B cell (primary cell): ENCODE measurements at regions not wholly inside any gene's neighbourhood (a gene's known extent, or its start where the extent isn't known, plus 50 kb on each side); places are given as distances from the start of the nearest gene placed in this dataset.

ENCODE experiments used
- ATAC-seq: fragments of 200-7000 bp; cut with Tn5 transposase; one replicate; pipeline ENCODE4 v1.10.0; 2021; ENCODE audit warnings: low read depth, mild to moderate bottlenecking, moderate number of reproducible peaks, moderate library complexity
- CTCF ChIA-PET: fragments of 350-600 bp; sonication (Branson Sonifier 250); formaldehyde crosslinking; loops from one replicate; lab custom pipeline; 2021; ENCODE audit warnings: antibody characterized with exemption, inconsistent platforms; lab: Charles Lee
- POLR2A ChIA-PET: fragments of 350-600 bp; sonication (Branson Sonifier 250); formaldehyde crosslinking; loops from one replicate; lab custom pipeline; 2021; ENCODE audit warnings: antibody characterized with exemption; lab: Charles Lee
- DNase-seq: peaks from one replicate; pipeline ENCODE4 v3.0.0; 2013
- H2AFZ ChIP-seq: 2 replicates; pipeline ENCODE4 v1.6.1; 2012; ENCODE audit warnings: mild to moderate bottlenecking, low read depth, low read length; ENCODE audit not compliant: insufficient read depth, poor library complexity, severe bottlenecking
- H3K27ac ChIP-seq, 2 donors: 1 replicate in 1 of 2; 2 replicates in 1 of 2; pipeline ENCODE4 v1.5.1; 2012 to 2013; ENCODE audit warnings: low read length in 2 of 2, mild to moderate bottlenecking in 2 of 2, moderate library complexity in 1 of 2
- H3K27me3 ChIP-seq, 4 experiments: fragments of 200-600 bp in 1 of 4; sonication (generic) in 1 of 4; replicated peaks in 1 of 4; 1 replicate in 2 of 4; 2 replicates in 2 of 4; pipeline versions ENCODE4 v1.6.1 to v1.7.0; 2013 to 2016; ENCODE audit warnings: low read length in 3 of 4, mild to moderate bottlenecking in 2 of 4, mixed read lengths in 1 of 4, moderate library complexity in 1 of 4; ENCODE audit not compliant: insufficient read depth in 4 of 4, control insufficient read depth in 3 of 4; ENCODE audit errors: control extremely low read depth in 1 of 4
- H3K36me3 ChIP-seq, 2 experiments: replicated peaks in 1 of 2; 1 replicate in 1 of 2; 2 replicates in 1 of 2; pipeline versions ENCODE4 v1.6.1 to v1.7.1; 2013; ENCODE audit warnings: low read length in 1 of 2; ENCODE audit not compliant: insufficient read depth in 2 of 2, control insufficient read depth in 1 of 2; ENCODE audit errors: control extremely low read depth in 1 of 2, extremely low read depth in 1 of 2
- H3K4me1 ChIP-seq, 2 donors: fragments of 200-600 bp in 1 of 2; sonication (generic) in 1 of 2; 1 replicate in 1 of 2; 2 replicates in 1 of 2; pipeline versions ENCODE4 v1.5.1 to v1.6.1; 2013 to 2017; ENCODE audit warnings: low read length in 2 of 2; ENCODE audit not compliant: control insufficient read depth in 2 of 2, insufficient read depth in 2 of 2
- H3K4me2 ChIP-seq: replicated peaks from 2 replicates; pipeline ENCODE3; 2012; ENCODE audit warnings: mild to moderate bottlenecking, low read depth, low read length; ENCODE audit not compliant: poor library complexity, severe bottlenecking
- H3K4me3 ChIP-seq, 5 experiments: fragments of 200-600 bp in 1 of 5; sonication (generic) in 1 of 5; 1 replicate in 3 of 5; 2 replicates in 2 of 5; pipeline versions ENCODE4 v1.5.1 to v1.7.0; 2011 to 2016; ENCODE audit warnings: low read length in 4 of 5, mild to moderate bottlenecking in 4 of 5, low read depth in 2 of 5, control low read depth in 1 of 5, moderate library complexity in 1 of 5; ENCODE audit not compliant: insufficient read depth in 1 of 5; ENCODE audit errors: control extremely low read depth in 1 of 5, extremely low read depth in 1 of 5
- H3K79me2 ChIP-seq: fragments of 200-600 bp; sonication (generic); one replicate; pipeline ENCODE4 v1.6.0; 2016; ENCODE audit warnings: low read length; ENCODE audit not compliant: control insufficient read depth, insufficient read depth
- H3K9ac ChIP-seq: fragments of 200-600 bp; sonication (generic); 2 replicates; pipeline ENCODE4 v1.6.1; 2017; ENCODE audit warnings: mild to moderate bottlenecking, low read length, moderate library complexity
- H3K9me3 ChIP-seq, 3 donors: one replicate each; pipeline versions ENCODE4 v1.6.1 to v1.7.1; 2013; ENCODE audit warnings: low read length in 2 of 3; ENCODE audit not compliant: control insufficient read depth in 2 of 3, insufficient read depth in 1 of 3; ENCODE audit errors: control extremely low read depth in 1 of 3
- H4K20me1 ChIP-seq: 2 replicates; pipeline ENCODE4 v1.6.0; 2012; ENCODE audit warnings: mild to moderate bottlenecking, low read length; ENCODE audit not compliant: insufficient read depth, control insufficient read depth, poor library complexity, severe bottlenecking
- H3K27ac Mint-ChIP-seq: one replicate; pipeline ENCODE4 v1.8.0; 2021; ENCODE audit warnings: mixed read lengths
- H3K27me3 Mint-ChIP-seq: one replicate; pipeline ENCODE4 v1.8.0; 2021; ENCODE audit warnings: mixed read lengths
- H3K4me1 Mint-ChIP-seq: one replicate; pipeline ENCODE4 v1.8.0; 2021; ENCODE audit warnings: mixed read lengths
- H3K4me3 Mint-ChIP-seq: one replicate; pipeline ENCODE4 v1.8.0; 2021; ENCODE audit warnings: mixed read lengths
- H3K9me3 Mint-ChIP-seq: one replicate; pipeline ENCODE4 v1.8.0; 2022; ENCODE audit warnings: mixed read lengths; ENCODE audit not compliant: insufficient read depth
- CTCF ChIP-seq: fragments of 200-600 bp; IDR thresholded peaks from one replicate; pipeline ENCODE4 v1.8.0; 2022; ENCODE audit warnings: antibody characterized with exemption, mild to moderate bottlenecking
- EZH2 ChIP-seq: IDR thresholded peaks from 2 replicates; pipeline ENCODE4 v1.6.1; 2012; ENCODE audit warnings: borderline replicate concordance, low read depth, mild to moderate bottlenecking, moderate library complexity, low read length; ENCODE audit not compliant: insufficient read depth, poor library complexity, severe bottlenecking
- WGBS: methylation state at CpG from one replicate; pipeline ENCODE4 v1.1.5; 2013; ENCODE audit warnings: missing lambda C conversion rate; ENCODE audit not compliant: insufficient coverage; 5-methylcytosine and 5-hydroxymethylcytosine counted together
- intact Hi-C: fragments of 100-400 bp; cut with micrococcal nuclease; formaldehyde crosslinking; loops from one replicate; pipeline ENCODE4 v1.10.0; 2022

DNA sequence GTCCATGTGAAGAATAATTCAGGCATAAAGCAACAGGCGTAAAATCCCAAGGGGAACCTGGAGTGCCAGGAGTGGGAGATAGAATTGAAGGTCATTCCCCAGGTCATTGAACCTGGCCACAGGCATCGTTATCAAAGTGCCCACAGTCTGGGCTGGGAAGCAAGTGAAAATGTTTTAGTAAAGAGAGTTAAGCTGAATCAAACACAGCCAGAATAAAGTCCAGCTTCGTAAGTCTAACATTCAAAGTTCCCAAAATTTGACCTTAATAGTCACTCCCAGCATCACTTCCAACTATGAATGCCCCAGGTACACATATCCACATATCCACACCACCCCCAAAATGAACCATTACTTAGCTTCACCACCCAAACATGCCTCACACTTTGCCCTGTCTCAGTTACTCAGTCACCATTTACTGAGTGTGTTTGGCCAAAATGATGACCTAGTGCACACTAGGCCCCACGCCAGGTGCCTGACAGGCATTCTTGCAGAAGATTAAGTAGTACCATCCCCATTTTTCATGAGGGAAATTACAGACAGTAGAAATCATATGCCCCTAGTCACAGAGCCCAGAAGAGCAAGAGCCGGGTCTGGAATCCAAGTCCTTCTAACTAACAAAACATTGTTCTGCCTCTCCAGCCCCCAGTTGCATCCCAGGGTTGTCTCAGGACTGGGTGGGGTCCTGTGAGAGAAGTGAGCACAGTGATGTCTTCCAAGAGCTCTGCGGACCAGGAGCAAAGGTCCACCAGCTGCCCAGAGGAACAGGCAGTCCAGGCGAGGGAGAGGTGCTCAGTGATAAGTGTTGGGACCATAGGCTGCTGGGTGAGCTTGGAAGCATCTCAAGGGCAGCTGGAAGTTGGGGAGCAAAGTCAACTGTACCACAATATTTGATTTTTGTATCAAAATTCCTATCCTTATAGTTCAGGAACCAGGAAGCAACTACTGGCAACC, 65.2 kb upstream of the MYCN start:
- CTCF ChIA-PET, result no interaction called here
- ATAC-seq, result no peak
- Mint-ChIP-seq H3K27me3 (no peaks in the 10 kb centered on the region), H3K4me3 (no peak overlapping the region), H3K4me1 (no peaks in the 10 kb centered on the region), H3K27ac (no peak overlapping the region), H3K9me3 (peaks cover 6% of the 10 kb centered on the region)
- no peaks in the 10 kb centered on the region for H3K79me2 ChIP-seq
- no peak overlapping the region for H2AFZ ChIP-seq
- no peak overlapping the region for H3K27ac ChIP-seq
- DNase-seq, result no peak
- 95% methylated on average over 6 of the region's 7 CpGs for WGBS
- no peak overlapping the region for H3K4me2 ChIP-seq
- no peaks in the 10 kb centered on the region for H4K20me1 ChIP-seq
- no peak overlapping the region for H3K9ac ChIP-seq
- POLR2A ChIA-PET, result no interaction called here
- no peaks in the 10 kb centered on the region for H3K4me1 ChIP-seq
- no peaks in the 10 kb centered on the region for H3K36me3 ChIP-seq
- TF ChIP-seq CTCF (no peak), EZH2 (no peak)
- no peak overlapping the region for H3K4me3 ChIP-seq
- H3K9me3 ChIP-seq, result peaks cover 0 to 9% (median 3%) of the 10 kb centered on the region in 3 donors
- no peaks in the 10 kb centered on the region for H3K27me3 ChIP-seq
- intact Hi-C loops, result no loop called here

GRCh38 chr2:15875969-15876705, 64.2 kb upstream of the MYCN start:
- Histone ChIP-seq H3K27me3 (no peaks in the 10 kb centered on the region), H3K4me2 (no peak overlapping the region), H3K27ac (no peak overlapping the region), H3K4me1 (no peaks in the 10 kb centered on the region), H3K36me3 (no peaks in the 10 kb centered on the region), H3K4me3 (no peak overlapping the region), H3K9me3 (peaks cover 0 to 6% (median 3%) of the 10 kb centered on the region in 3 donors), H4K20me1 (no peaks in the 10 kb centered on the region), H2AFZ (no peak overlapping the region), H3K9ac (no peak overlapping the region), H3K79me2 (no peaks in the 10 kb centered on the region)
- TF ChIP-seq EZH2 (no peak), CTCF (no peak)
- Mint-ChIP-seq H3K4me3 (no peak overlapping the region), H3K4me1 (no peaks in the 10 kb centered on the region), H3K9me3 (peaks cover 6% of the 10 kb centered on the region), H3K27ac (no peak overlapping the region), H3K27me3 (no peaks in the 10 kb centered on the region)
- DNase-seq (no peak), ATAC-seq (no peak)
- ChIA-PET POLR2A (no interaction called here), CTCF (no interaction called here)
- intact Hi-C loops, result no loop called here
- 96% methylated on average over 3 of the region's 3 CpGs for WGBS
